ENCODE measurements at regions not wholly inside any gene's neighbourhood (a gene's known extent, or its start where the extent isn't known, plus 50 kb on each side); places are given as distances from the start of the nearest gene placed in this dataset.
"Not testable (repeated sequence)": the region's sequence is repeated elsewhere in the genome, so short reads cannot be mapped to it uniquely, and the experiment has no call there.

DNA sequence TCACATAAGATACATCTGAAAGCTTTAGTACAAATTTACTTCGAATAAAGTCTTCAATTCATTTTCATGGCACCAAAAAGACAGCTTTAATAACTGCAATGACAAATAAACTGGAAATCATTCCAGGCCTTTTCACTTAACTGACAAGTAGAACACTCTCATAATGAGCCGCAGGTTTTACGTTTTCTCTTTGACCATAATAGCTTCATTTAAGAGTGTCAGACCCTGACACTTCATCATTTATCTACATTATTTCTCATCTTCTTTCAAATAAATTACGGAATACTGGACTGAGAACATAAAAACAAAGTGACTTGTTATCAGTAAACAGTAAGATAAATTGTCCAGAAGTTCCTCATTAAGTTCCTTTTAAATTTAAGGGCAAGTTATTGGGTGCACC lies 1252.9 kb upstream of the ACVR2A start:
- DNase-seq (ENCODE audit: low spot score), result no peak

DNA sequence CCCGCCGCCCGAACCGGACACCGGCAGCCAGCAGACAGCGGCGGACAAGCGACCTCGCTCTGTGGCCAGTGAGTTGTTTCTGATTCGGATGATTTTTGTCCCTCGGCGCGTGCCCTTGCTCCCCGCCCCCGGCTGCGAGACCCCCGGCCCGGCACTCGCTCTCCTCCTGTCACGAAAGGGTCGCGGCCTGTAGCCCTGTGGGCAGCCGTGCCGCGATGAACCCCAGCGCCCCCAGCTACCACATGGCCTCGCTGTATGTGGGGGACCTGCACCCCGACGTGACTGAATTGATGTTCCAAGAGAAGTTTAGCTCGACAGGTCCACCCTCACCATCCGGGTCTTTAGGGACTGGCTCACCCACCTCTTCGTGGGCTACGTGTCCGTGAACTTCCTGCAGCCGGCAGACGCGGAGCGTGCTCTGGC lies 1257.5 kb upstream of the ACVR2A start:
- DNase-seq (ENCODE audit: low spot score), result no peak

DNA sequence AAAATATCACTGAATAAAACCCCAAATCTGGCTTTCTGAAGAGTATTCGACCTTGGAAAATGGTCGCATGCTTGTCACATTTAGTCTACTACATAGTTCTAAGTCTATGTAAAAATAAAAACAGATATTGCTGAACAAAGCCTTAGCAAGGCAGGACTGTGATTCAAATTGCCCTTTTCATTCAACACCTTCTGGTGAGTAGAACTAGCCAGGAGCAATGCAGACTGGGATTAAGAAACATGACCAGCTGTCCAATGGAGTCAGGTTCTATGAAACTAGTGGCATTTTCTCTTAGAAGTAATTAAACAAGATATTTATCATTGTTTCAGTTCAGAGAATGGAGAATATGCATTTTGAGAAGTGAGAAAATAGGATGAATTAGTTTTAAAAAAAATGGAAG lies 1260.5 kb upstream of the ACVR2A start:
- no peak for DNase-seq (ENCODE audit: low spot score)

DNA sequence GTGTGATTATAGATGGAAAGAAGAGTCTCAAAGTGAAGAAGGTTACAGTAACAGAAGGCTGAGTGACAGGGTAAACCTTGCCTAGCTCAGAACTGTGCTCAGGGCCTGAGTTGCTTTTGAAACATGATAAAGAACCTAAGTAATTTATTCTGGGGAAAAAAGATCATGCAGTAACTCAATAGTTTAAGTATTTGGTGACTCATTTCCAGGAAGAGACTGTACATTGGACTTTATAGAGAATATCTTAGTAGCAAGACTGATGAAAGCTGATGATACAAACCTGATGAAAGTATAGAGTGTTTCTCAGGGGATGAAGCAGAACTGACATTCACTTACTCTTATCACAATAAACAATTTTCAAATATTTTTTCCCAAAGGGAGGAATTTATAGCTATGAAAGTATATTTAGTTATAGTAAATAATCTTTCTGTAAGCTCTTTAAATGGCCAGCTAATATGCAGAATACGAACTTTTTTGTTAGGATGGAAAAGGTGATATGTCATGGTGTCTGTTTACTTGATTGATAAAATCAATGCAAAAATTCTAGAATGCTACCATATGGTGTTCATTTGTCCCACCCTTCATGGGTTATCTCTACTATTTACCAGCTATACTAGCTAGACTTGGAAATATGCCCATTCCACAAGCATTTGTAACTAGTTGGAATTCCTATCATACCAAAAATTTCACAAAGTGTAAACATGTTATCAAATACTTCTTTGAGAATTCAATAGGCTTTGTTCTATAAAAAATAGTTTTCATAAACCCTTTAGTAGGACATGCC lies 1265.5 kb upstream of the ACVR2A start:
- peak; percentile 1 for DNase-seq (ENCODE audit: low spot score)

DNA sequence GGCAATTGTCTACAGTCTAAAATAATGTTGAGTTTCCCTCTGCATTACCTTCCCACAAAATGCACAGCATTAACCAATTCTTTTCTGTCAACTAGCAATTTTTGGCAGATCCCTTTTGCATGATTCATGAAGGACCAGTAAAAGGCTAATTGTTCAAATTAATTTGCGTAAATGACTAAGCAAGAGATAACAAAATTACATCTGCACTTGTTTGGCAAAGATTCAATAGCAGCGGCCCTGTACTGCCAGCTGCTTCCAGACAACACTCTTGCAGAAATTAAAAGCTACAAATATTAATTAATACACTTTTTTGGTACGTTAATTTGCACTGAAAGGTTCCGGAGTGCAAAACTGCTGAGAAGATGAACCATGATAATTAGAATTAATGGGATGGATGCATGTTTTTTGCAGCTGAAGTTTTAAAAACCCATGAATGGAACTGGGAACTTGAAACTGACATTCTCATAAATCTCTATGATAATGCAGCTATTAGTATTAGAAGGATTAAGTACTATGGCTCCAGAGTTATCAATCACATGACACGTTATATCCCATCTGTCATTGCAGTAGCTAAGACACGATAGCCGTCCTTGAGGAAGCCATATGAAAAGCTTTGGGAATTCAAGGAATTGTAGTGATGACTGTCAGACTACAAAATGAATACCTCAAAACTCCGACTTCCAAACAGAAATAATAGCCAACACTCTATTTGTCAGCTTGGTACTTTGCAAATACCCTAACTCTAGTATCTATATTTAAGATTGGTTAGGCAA lies 1268.3 kb upstream of the ACVR2A start:
- no peak for DNase-seq (ENCODE audit: low spot score)

DNA sequence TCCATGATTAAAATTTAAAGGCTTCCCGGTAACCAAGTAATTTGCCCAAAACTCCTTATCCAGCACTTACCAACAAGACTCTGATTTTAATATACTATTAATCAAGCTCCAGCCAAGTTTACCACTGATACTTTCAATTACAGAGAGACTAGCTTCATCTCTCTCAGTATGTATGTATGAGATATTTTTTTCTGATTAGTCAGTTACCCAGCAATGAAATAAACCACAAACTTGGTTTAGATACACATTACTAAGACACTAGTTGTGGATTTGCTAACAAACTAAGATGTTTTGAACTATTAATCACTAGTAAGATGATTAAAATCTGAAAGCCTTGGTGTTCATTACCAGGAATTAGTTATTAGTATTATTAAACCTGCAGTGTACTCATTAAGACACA lies 1272.2 kb upstream of the ACVR2A start:
- no peak for DNase-seq (ENCODE audit: low spot score)

DNA sequence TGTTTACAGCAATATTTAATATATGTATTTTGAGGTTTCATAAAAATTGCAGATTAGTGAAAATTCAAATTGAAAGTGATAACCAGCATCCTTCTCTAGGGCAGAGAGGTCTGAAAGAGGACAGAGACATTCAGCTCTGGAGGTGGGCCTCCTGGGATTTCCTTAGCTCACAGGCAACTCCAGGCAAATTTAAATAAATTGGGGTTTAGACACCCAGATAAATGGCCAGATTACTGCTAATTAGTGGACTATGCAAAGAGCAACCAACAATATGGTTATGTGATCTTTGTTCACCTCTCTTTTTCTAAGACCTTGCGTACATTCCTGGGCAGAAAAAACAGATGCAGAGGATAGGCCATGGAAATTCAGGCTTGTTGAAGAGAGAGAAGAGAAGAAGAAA lies 1282.8 kb upstream of the ACVR2A start:
- DNase-seq (ENCODE audit: low spot score), result no peak

DNA sequence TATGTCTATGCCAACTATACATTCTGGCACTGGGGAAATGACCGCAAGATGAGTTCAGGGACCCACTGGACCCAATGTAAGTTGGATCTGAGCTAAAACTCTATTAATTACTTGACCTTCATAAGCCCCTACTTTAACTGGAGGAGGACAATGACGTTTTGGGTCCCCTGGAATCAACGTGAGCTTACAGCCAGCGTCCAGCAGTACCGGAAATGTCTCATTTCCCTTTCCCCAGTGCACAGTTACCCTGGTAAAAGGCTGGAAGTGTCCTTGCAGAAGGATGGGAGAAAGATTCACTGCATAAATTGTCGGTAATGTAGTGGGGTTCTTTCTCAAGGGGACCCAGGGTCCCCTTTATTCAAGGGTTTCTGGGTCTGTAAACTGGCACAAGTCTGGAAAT lies 1297.6 kb upstream of the ACVR2A start:
- DNase-seq (ENCODE audit: low spot score), result no peak

DNA sequence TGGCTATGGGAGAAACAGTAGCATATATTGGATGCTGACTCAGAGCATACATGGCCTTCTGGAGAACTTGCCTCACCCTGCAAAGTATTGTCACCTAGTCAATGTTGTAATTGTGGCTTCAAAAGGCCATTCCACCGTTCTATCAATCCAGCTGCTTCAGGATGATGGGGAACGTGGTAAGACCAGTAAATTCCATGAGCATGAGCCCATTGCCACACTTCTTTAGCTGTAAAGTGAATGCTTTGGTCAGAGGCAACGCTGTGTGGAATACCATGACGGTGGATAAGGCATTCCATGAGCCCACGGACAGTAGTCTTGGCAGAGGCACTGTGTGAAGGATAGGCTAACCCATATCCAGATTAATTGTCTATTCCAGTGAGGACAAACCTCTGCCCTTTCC lies 1300.1 kb upstream of the ACVR2A start:
- DNase-seq (ENCODE audit: low spot score), result no peak

DNA sequence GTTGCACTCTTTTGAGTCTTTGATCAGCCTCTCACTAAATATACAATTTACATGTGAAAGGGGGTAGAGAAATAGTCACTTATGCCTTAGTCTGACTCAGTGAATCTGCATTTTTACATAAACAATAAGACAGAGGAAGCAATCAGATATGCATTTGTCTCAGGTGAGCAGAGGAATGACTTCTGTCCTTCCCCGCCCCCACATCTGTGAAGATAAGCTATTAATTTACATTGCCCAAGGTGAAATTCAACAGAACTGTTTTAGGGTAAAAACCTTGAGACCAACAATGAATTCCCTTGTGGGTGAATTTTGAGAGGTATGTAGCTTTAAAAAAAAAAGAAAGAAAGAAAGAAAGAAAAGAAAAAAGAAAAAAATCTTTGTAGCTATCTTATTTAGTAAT lies 1302.9 kb upstream of the ACVR2A start:
- DNase-seq (ENCODE audit: low spot score), result no peak

DNA sequence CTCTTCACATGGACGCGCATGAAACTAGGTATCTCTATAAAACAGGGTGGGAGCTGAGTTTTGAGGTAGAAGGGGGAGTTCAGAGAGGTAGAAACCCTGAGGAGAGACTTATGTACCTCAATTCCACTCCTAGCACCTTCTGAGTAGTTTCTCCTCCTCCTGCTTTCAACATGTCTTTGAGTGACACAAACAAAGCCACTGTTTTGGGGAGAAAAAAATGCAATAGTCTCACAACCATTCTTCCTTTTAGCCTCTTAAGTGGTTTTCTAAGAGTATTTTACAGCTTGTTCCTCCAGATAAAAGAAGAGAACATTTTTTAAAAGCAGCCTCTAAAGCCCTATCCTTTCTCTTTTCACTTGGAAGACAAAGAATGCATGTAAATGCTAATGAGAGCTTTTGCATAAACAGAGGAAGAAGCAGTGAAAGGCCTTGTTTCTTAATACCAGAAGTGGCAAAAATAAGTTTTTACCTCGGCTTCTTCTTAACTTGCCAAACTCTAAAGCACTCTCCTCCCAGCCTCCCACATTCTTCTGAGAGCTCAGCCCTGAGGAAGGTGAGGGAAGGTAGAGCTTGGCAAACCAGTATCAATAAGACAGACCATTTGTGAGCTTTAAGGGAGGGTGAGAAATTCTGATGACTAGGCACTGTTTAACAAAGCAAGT lies 1304.4 kb upstream of the ACVR2A start:
- DNase-seq (ENCODE audit: low spot score), result no peak

DNA sequence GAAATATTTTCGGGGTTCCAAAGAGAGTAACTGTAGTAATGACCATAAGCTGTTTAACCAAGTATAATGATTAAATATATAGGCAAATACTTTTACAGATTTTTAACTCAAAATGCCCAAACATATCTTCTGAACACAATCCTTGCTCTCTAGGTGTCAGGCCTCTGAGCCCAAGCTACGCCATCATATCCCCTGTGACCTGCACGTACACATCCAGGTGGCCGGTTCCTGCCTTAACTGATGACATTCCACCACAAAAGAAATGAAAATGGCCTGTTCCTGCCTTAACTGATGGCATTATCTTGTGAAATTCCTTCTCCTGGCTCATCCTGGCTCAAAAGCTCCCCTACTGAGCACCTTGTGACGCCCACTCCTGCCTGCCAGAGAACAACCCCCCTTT lies 1305.1 kb upstream of the ACVR2A start:
- DNase-seq (ENCODE audit: low spot score), result not testable (repeated sequence)

DNA sequence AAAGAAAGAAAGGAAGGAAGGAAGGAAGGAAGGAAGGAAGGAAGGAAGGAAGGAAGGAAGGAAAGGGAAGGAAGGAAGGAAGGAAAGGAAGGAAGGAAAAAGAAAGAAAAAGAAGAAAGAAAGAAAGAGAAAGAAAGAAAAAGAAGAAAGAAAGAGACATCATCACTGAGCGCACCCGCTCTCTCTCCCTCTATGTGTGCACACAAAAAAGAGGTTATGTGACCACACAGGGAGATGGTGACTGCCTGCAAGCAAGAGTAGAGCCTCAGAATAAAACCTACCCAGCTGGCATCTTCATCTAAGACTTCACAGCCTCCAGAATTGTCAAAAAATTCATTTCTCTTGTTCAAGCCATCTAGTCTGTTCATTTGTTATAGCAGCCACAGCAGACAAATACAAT lies 1307.4 kb upstream of the ACVR2A start:
- no peak for DNase-seq (ENCODE audit: low spot score)

DNA sequence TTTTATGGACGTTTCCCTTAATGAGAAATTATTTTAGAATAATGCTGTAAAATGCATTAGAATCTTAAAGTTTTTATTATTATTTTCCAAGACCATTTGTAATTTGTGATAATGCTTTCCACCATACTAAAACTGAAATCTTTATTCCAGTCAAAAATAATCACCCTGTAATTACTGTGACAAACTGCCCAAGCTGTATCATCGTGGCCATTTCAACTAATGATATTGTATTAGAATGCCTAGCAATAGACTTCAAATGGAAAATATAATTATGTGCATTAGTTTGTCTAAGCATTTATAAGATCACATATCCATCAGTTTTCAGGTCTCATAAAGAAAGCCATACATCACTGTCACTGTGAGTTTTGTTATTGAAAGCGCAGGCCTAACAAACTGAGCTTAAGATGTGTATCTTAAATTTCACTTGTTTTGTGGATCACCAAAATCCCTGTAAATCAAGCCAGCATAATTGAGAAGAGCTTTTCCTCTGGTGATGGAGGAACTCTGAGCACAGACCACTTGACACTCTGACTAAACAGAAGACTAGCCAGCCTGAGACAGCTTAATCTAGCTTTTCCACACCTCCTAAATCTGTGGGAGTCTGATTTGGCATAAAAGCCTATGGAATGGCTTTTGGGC lies 1312.2 kb upstream of the ACVR2A start:
- no peak for DNase-seq (ENCODE audit: low spot score)

DNA sequence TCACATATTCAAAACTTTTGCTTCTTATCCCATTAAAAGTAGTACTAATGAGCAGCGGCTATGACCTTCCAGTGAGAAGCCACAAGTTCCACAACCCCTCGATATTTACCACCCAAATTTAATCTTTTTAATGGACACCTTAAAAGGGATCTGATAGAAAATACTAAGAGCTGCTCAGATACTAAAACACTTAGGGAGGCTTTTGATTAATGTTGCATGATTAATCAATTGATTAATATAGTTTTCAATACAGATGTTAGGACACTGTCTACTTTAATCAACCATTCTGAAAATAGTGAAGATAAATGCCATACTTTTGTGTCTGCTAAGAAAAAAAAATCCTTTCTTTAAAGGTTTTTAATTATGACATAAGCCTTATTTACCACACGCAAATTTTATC lies 1312.8 kb upstream of the ACVR2A start:
- no peak for DNase-seq (ENCODE audit: low spot score)

DNA sequence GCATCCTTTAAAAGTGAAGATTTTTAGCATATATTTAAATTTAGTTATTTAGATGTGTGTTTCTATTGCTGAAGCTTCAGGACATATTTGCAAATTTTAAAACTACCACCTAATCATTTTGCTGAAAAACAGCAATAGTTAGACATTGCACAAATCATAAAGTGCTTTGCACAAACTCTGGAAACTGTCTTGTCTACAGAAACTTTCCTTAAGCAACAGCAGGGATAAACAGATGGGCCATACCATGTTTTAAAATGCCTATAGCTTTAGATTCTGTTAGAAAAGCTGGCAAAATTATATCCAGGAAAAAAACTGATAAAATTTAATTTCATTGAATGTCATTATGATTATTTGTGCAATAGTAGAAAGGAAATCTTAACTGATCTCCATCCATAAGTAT lies 1313.9 kb upstream of the ACVR2A start:
- no peak for DNase-seq (ENCODE audit: low spot score)

DNA sequence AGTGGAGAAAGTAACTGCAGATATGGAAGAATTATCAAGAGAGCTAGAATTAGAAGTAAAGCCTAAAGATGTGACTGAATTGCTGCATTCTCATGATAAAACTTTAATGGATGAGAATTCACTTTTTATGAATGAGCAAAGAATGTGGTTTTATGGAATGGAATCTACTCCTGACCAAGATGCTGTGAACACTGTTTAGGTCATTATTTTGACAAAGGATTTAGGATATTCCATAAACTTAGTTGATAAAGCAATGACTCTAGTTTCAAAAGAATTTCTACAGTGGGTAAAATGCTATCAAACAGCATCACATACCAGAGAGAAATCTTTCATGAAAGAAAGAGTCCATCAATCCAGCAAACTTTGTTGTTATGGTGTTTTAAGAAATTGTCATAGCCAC lies 1317.7 kb upstream of the ACVR2A start:
- no peak for DNase-seq (ENCODE audit: low spot score)

DNA sequence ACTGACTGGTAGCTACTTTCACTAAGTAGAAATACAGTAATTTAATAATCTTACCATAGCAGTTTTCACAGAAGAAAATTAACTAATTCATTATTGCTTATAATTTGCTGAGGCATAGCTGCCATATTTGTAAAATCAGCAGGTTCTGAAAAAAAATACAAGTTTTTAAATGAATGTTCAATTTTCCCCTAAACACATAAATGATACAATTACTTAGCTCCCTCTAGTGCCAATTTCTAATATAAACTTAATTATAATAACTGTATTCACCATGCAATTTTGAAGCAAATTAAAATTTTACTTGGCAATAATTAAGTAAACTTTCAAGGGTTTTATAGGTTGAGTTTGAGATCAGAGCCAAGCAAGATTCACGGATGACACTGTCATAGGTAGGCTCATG lies 1321.6 kb upstream of the ACVR2A start:
- DNase-seq (ENCODE audit: low spot score), result peak; percentile 8

DNA sequence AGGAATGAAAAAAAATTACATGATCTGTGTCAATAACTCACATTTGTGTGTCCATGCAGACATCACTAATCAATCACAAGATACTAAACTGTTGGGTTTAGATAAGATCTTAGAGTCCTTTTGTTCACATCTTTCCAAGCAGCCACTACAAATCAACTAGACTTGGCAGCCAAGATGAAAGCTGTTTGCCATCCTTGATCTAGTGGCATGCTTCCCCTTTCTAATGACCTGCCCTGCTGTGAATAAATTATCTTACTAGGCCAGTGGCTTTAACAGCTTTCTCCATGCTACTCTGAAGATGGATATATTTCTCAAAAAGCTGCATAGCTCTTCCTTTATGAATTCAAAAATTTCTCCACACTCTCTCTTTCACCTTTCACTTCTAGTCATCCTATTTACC lies 1338.0 kb upstream of the ACVR2A start:
- no peak for DNase-seq (ENCODE audit: low spot score)

DNA sequence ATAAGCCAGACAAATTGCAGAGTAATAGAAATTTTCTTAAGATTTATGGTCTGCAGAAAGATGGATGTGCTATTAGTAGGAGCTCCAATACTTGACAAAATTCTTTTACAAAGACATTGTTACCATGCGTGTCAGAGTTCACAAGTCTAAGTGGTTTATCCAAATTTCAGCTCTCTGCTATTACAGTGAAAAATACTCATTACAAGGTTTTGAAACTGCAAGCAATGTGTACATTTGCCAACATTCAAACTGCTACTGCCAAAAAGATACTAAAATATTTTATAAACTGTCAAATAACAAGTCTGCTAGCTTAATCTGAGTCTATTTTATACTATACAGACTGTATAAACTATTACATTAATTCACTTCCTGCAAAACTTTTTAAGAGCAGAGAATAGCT lies 1341.5 kb upstream of the ACVR2A start:
- no peak for DNase-seq (ENCODE audit: low spot score)

DNA sequence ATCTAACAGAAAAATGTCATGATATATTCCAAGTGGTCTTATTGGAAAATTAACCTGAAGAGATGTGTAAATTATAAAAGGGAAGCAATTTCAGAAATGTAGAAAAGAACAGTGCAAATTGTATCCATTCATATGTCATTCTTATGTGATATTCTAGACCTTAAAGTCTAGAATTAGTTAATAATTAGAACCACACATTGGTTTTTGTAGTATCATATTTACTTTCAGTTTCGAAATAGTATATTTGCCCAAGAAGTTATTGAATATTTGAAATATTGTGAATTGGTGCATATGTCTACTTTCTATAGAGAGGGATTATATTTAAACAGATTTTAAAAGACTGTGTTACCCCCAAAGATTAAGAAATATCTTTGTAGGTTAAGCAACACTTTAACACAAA lies 1348.6 kb upstream of the ACVR2A start:
- DNase-seq (ENCODE audit: low spot score), result no peak

DNA sequence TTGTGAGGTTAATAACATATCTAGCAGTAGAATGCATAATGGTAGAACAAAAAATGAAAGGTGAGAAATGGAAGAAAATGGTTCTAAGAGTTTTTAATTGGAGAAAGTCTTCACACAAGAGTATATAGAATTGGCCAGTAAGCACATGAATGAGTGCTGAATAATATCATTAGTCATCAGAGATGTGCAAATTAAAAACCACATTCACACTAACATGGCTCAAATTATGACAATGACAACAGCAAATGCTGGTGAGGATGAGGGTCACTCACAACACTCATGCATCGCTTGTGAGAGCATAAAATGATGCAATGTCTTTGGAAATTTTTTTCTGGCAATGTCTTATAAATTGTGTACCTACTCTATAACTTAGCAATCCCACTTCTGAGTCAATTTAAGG lies 1355.4 kb upstream of the ACVR2A start:
- DNase-seq (ENCODE audit: low spot score), result no peak

DNA sequence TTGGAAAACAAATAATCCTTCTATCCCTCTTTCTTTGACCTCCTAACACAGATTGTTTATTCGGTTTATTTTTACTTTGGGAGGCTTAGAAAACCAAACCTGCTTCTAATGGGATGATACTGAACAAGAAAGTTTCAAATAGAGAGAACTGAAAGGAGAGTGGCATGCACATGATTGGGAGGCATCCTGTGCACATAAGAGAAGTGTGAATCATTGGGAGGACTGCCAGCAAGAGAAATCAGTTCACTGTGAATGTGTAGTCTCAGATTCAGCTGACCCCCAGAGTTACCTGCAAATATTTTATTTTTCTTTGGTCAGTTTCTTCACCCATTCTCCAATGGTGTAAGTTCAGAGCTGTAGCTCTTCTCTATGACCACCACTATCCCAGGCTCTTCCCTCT lies 1363.2 kb upstream of the ACVR2A start:
- no peak for DNase-seq (ENCODE audit: low spot score)

Measured in SW480 (cell line).